Astrocyte of the cerebellum (primary cell): ENCODE measurements at regions not wholly inside any gene's neighbourhood (a gene's known extent, or its start where the extent isn't known, plus 50 kb on each side); places are given as distances from the start of the nearest gene placed in this dataset.

Experiments used
- DNase-seq: peaks from one replicate; pipeline ENCODE4 v3.0.0-alpha.2; 2011; ENCODE audit warnings: low read depth
- H3K4me3 ChIP-seq: 2 replicates; pipeline ENCODE4 v1.5.1; 2011; ENCODE audit warnings: mild to moderate bottlenecking, low read depth, low read length, moderate library complexity
- in situ Hi-C: cut with HindIII; loops from 2 replicates; pipeline ENCODE4 v1.10.0; 2017; ENCODE audit warnings: low sequenced_read_pairs
- TF ChIP-seq, protein P1 (sequence below): IDR thresholded peaks from 2 replicates; pipeline ENCODE4 v1.5.1; 2012; ENCODE audit warnings: low read length, low read depth, moderate library complexity, mild to moderate bottlenecking; ENCODE audit errors: missing control alignments

DNA sequence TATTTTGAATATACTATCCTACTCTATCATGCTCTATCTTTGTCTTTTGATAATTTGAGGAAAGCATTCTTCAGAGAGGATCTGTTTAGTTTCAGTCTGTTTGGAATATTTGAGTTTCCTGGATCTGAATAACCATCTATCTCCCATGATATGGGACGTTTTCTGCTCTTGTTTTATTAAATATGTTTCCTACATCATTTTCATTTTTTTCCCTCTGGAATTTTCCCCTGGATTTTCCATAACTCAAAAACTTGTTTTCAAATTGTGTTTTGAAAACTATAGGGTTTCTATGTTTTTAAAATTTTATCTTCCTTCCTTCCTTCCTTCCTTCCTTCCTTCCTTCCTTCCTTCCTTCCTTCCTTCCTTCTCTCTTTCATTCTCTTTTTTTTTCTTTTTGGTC is 974.2 kb downstream of the TMEM121 start:
- DNase-seq, result no peak
- in situ Hi-C loops, result no loop called here
- TF ChIP-seq, protein P1, sequence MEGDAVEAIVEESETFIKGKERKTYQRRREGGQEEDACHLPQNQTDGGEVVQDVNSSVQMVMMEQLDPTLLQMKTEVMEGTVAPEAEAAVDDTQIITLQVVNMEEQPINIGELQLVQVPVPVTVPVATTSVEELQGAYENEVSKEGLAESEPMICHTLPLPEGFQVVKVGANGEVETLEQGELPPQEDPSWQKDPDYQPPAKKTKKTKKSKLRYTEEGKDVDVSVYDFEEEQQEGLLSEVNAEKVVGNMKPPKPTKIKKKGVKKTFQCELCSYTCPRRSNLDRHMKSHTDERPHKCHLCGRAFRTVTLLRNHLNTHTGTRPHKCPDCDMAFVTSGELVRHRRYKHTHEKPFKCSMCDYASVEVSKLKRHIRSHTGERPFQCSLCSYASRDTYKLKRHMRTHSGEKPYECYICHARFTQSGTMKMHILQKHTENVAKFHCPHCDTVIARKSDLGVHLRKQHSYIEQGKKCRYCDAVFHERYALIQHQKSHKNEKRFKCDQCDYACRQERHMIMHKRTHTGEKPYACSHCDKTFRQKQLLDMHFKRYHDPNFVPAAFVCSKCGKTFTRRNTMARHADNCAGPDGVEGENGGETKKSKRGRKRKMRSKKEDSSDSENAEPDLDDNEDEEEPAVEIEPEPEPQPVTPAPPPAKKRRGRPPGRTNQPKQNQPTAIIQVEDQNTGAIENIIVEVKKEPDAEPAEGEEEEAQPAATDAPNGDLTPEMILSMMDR, result no peak
- no peak overlapping the region for H3K4me3 ChIP-seq

DNA sequence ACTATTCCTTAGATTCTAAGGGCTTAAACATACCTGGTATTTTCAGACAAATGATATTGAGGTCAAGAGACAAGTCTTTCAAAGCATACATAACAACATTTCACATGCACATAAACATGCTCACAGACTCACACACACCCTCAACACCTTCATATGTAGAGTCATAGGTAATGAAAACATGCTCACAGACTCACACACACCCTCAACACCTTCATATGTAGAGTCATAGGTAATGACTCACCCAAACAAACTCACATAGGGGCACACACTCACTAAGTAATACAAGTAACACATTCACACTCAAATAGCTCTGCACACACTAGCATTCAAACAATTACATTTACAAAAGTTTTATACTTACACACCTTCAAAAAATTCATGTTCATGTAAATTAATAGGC is 975.5 kb downstream of the TMEM121 start:
- H3K4me3 ChIP-seq, result no peak overlapping the region
- TF ChIP-seq, protein P1, result no peak
- DNase-seq, result no peak
- in situ Hi-C loops, result no loop called here

DNA sequence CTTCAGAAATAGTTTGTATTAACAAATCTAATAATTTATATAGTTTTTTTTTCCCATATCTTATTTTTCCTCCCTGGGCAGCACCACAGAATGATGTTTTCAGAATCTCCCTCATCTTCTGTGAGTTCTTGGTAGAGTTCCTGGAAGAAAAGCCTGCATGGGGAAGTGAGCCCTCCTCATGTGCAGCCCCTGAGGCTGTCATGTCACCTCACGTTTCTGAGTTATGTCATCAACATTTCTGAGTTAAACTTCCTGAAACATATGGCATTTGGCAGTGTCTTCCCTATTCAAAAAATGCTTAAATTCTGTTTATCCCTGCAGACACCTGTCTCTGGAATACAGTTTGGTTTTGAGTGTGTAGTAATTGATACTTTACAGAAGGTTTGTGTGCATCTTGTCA is 979.0 kb downstream of the TMEM121 start:
- TF ChIP-seq, protein P1, result no peak
- in situ Hi-C loops, result no loop called here
- DNase-seq, result no peak
- H3K4me3 ChIP-seq, result no peak overlapping the region

DNA sequence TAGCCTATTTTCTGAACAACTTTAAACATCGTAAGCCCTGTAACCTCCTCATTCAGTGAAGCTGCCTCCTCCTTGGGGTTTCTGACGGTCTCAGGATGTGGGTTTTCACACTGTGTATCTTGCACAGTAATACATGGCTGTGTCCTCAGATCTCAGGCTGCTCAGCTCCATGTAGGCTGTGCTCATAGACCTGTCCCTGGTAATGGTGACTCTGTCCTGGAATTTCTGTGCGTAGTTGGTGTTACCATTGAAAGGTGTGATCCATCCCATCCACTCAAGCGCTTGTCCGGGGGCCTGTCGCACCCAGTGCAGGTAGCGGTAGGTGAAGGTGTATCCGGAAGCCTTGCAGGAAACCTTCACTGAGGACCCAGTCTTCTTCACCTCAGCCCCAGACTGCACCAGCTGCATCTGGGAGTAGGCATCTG is 980.5 kb downstream of the TMEM121 start:
- H3K4me3 ChIP-seq, result no peak overlapping the region
- TF ChIP-seq, protein P1, result no peak
- in situ Hi-C loops, result no loop called here
- no peak for DNase-seq

DNA sequence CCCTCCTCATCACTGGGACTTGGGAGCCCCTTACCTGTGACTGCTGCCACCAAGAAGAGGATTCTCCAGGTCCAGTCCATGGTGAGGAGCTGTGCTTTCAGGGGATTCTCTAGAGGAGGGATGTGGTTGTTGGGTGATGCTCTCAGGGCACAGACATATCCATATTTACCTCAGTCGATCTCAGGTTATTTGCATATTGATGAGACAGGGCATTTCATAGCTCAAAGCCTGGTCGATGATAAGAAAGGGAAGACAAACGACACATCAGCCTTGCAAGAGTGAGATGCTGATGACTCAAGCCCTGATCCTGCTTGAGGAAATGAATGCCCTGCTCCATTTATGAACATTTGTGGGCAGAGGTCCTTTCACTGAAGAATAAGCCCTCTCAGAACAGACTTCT is 981.0 kb downstream of the TMEM121 start:
- H3K4me3 ChIP-seq, result no peak overlapping the region
- DNase-seq, result no peak
- TF ChIP-seq, protein P1, result no peak
- in situ Hi-C loops, result no loop called here

DNA sequence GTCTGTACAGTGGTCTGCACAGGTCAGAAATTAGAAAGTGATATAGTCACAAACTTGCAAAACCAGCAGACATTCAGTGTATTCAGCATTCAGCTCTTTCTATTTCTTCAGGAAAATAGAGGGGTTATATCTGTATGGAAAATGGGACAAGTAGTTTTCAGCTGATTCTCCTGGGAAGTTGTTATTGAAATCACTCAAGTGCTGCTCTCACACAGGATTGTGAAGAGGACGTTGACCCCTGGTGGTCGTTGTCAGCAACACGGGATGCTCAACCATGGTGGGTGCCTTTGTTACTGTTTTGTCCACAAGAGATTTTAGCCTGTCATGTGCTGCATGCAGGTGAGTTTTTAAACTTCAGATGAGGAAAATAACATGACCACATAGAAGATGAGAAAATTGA is 981.8 kb downstream of the TMEM121 start:
- TF ChIP-seq, protein P1, result no peak
- no peak for DNase-seq
- in situ Hi-C loops, result no loop called here
- no peak overlapping the region for H3K4me3 ChIP-seq

DNA sequence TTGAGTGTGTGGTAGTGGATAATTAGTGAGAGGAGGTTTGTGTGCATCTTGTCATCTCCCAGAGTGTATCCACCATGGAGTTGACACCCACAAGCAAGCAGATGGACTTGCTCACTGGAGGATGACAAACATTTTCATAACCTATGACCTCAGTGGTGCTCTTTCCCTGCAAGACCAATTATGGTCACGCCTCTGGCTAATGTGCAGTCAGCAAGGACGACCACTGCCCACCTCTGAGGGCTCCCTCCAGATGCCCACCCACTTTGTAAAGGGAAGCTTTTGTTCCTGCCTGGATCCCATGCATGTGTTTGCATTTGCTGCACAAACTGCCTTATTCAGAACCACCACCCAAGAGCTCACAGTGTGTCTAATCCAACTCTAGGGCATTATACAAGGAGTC is 982.8 kb downstream of the TMEM121 start:
- no peak for DNase-seq
- in situ Hi-C loops, result no loop called here
- H3K4me3 ChIP-seq, result no peak overlapping the region
- TF ChIP-seq, protein P1, result no peak
